IMR-90 (cell line): ENCODE measurements at regions not wholly inside any gene's neighbourhood (a gene's known extent, or its start where the extent isn't known, plus 50 kb on each side); places are given as distances from the start of the nearest gene placed in this dataset.

Experiments used
- ATAC-seq: fragments of 200-7000 bp; cut with Tn5 transposase; 2 replicates; pipeline ENCODE4 v1.9.1; 2020; ENCODE audit warnings: low read depth, mild to moderate bottlenecking, moderate library complexity
- BruUV-seq: library from RNA; stranded (reverse); fragments of 400-500 nt; replicated peaks from 2 replicates; lab custom pipeline; 2021; lab: Mats Ljungman, UMichigan
- CTCF ChIA-PET: fragments of 300-600 bp; formaldehyde crosslinking; extraction: SDS; loops from one replicate; lab custom pipeline; 2021; ENCODE audit warnings: antibody characterized with exemption; lab: Yijun Ruan, JAX
- POLR2A ChIA-PET: fragments of 300-600 bp; sonication (Branson Sonifier 250); formaldehyde crosslinking; loops from one replicate; lab custom pipeline; 2022; ENCODE audit warnings: antibody characterized with exemption; ENCODE audit not compliant: unreplicated experiment; lab: Charles Lee
- DNase-seq: peaks from one replicate; pipeline ENCODE4 v3.0.0; 2013
- H2AFZ ChIP-seq: replicated peaks from 2 replicates; pipeline ENCODE3; 2013; ENCODE audit warnings: low read length, mild to moderate bottlenecking; ENCODE audit not compliant: poor library complexity
- H2AK5ac ChIP-seq: 2 replicates; pipeline ENCODE4 v1.6.1; 2013; ENCODE audit warnings: low read depth, low read length, inconsistent platforms
- H2AK9ac ChIP-seq: replicated peaks from 2 replicates; pipeline ENCODE3; 2013; ENCODE audit warnings: mild to moderate bottlenecking, low read depth, low read length, moderate library complexity; ENCODE audit not compliant: poor library complexity
- H2BK120ac ChIP-seq: 2 replicates; pipeline ENCODE4 v1.6.1; 2013; ENCODE audit warnings: low read depth, low read length, inconsistent platforms
- H2BK15ac ChIP-seq: 3 replicates; pipeline ENCODE4 v1.6.1; 2013; ENCODE audit warnings: low read depth, low read length, inconsistent platforms
- H2BK20ac ChIP-seq: 2 replicates; pipeline ENCODE4 v1.6.1; 2013; ENCODE audit warnings: low read depth, mild to moderate bottlenecking, inconsistent platforms, low read length, moderate library complexity
- H2BK5ac ChIP-seq: 2 replicates; pipeline ENCODE4 v1.6.1; 2013; ENCODE audit warnings: mild to moderate bottlenecking, low read depth, low read length, inconsistent platforms; ENCODE audit not compliant: poor library complexity, severe bottlenecking
- H3K14ac ChIP-seq: replicated peaks from 2 replicates; pipeline ENCODE4 v1.6.1; 2013; ENCODE audit warnings: low read depth, low read length, inconsistent platforms
- H3K18ac ChIP-seq: 2 replicates; pipeline ENCODE4 v1.6.1; 2013; ENCODE audit warnings: low read depth, low read length, control low read depth
- H3K23ac ChIP-seq: 2 replicates; pipeline ENCODE4 v1.6.1; 2013; ENCODE audit warnings: low read depth, low read length, inconsistent platforms
- H3K27ac ChIP-seq: 2 replicates; pipeline ENCODE4 v1.5.1; 2013; ENCODE audit warnings: mild to moderate bottlenecking, control low read depth, low read length; ENCODE audit not compliant: insufficient read depth
- H3K27me3 ChIP-seq: 2 replicates; pipeline ENCODE4 v1.6.1; 2013; ENCODE audit warnings: low read length; ENCODE audit not compliant: control insufficient read depth, insufficient read depth
- H3K36me3 ChIP-seq: 2 replicates; pipeline ENCODE4 v1.6.1; 2013; ENCODE audit warnings: low read length, mixed read lengths; ENCODE audit not compliant: control insufficient read depth, insufficient read depth
- H3K4ac ChIP-seq: 2 replicates; pipeline ENCODE4 v1.6.1; 2013; ENCODE audit warnings: low read depth, low read length, inconsistent platforms
- H3K4me1 ChIP-seq: 2 replicates; pipeline ENCODE4 v1.6.1; 2013; ENCODE audit warnings: low read length, mixed read lengths; ENCODE audit not compliant: control insufficient read depth, insufficient read depth
- H3K4me2 ChIP-seq: 2 replicates; pipeline ENCODE4 v1.6.1; 2013; ENCODE audit warnings: low read depth, mild to moderate bottlenecking, control low read depth, low read length, moderate library complexity
- H3K4me3 ChIP-seq: 2 replicates; pipeline ENCODE4 v1.5.1; 2013; ENCODE audit warnings: low read depth, mild to moderate bottlenecking, control low read depth, low read length, moderate library complexity; ENCODE audit not compliant: insufficient read depth
- H3K56ac ChIP-seq: 2 replicates; pipeline ENCODE4 v1.6.1; 2013; ENCODE audit warnings: low read length, inconsistent platforms; ENCODE audit not compliant: insufficient read depth; ENCODE audit errors: extremely low read depth
- H3K79me1 ChIP-seq, 2 experiments: 2 replicates each; pipeline ENCODE4 v1.6.1; 2013; ENCODE audit warnings: low read length in 2 of 2, inconsistent platforms in 1 of 2, low read depth in 1 of 2
- H3K9ac ChIP-seq: 2 replicates; pipeline ENCODE4 v1.6.1; 2013; ENCODE audit warnings: low read depth, low read length, control low read depth
- H3K9me1 ChIP-seq: 2 replicates; pipeline ENCODE4 v1.6.1; 2013; ENCODE audit warnings: low read length, inconsistent platforms; ENCODE audit not compliant: insufficient read depth
- H3K9me3 ChIP-seq: 2 replicates; pipeline ENCODE4 v1.6.1; 2013; ENCODE audit warnings: low read length; ENCODE audit not compliant: control insufficient read depth, insufficient read depth
- H4K20me1 ChIP-seq: 2 replicates; pipeline ENCODE4 v1.6.1; 2013; ENCODE audit warnings: low read length, inconsistent platforms; ENCODE audit not compliant: insufficient read depth
- H4K5ac ChIP-seq: 2 replicates; pipeline ENCODE4 v1.6.1; 2013; ENCODE audit warnings: mild to moderate bottlenecking, low read depth, low read length, control low read depth
- H4K8ac ChIP-seq, 2 experiments: 2 replicates each; pipeline ENCODE4 v1.6.1; 2013; ENCODE audit warnings: low read depth in 2 of 2, low read length in 2 of 2, control low read depth in 1 of 2, inconsistent platforms in 1 of 2
- H4K91ac ChIP-seq: 2 replicates; pipeline ENCODE4 v1.6.1; 2013; ENCODE audit warnings: low read depth, low read length, inconsistent platforms; ENCODE audit not compliant: insufficient read depth
- CHD1 ChIP-seq: IDR thresholded peaks from 2 replicates; pipeline ENCODE4 v1.6.1; 2012; ENCODE audit warnings: low read depth, low read length, improper control_type of control experiment
- ELK1 ChIP-seq: fragments of 150-350 bp; IDR thresholded peaks from 2 replicates; pipeline ENCODE4 v1.6.1; 2016; ENCODE audit warnings: low read depth, mild to moderate bottlenecking, low read length, moderate library complexity, borderline replicate concordance
- FOS ChIP-seq: fragments of 150-350 bp; IDR thresholded peaks from 2 replicates; pipeline ENCODE4 v1.6.1; 2016; ENCODE audit warnings: low read depth, low read length
- MAZ ChIP-seq: IDR thresholded peaks from 2 replicates; pipeline ENCODE4 v1.6.1; 2012; ENCODE audit warnings: low read depth, mild to moderate bottlenecking, low read length, improper control_type of control experiment, moderate library complexity, borderline replicate concordance
- POLR2A ChIP-seq: IDR thresholded peaks from 2 replicates; pipeline ENCODE4 v1.6.1; 2012; ENCODE audit warnings: mild to moderate bottlenecking, low read depth, low read length
- RCOR1 ChIP-seq: IDR thresholded peaks from 2 replicates; pipeline ENCODE4 v1.6.1; 2012; ENCODE audit warnings: mild to moderate bottlenecking, low read length, improper control_type of control experiment; ENCODE audit not compliant: insufficient replicate concordance
- RFX5 ChIP-seq: IDR thresholded peaks from 2 replicates; pipeline ENCODE4 v1.8.0; 2012; ENCODE audit warnings: low read depth, mild to moderate bottlenecking, low read length, moderate library complexity
- SMC3 ChIP-seq: fragments of 150-350 bp; IDR thresholded peaks from 2 replicates; pipeline ENCODE4 v1.6.1; 2016; ENCODE audit warnings: low read depth, mild to moderate bottlenecking, antibody characterized with exemption, low read length, moderate library complexity
- WGBS, 2 experiments: methylation state at CpG; one replicate each; pipeline versions ENCODE4 v1.1.5 to v1.1.7; 2013; ENCODE audit warnings: missing lambda C conversion rate in 2 of 2; ENCODE audit not compliant: insufficient read length in 1 of 2; ENCODE audit errors: extremely low coverage in 2 of 2; 5-methylcytosine and 5-hydroxymethylcytosine counted together
- dilution Hi-C: fragments of 300-500 bp; cut with HindIII; formaldehyde crosslinking; loops from one replicate; pipeline ENCODE4 v1.14.3; 2018; ENCODE audit warnings: low sequenced_read_pairs; ENCODE audit not compliant: unreplicated experiment
- in situ Hi-C: fragments of 300-500 bp; cut with MboI; formaldehyde crosslinking; loops from 3 replicates; pipeline ENCODE4 v1.14.3; 2019; ENCODE audit warnings: low sequenced_read_pairs, inconsistent platforms, mixed read lengths
- intact Hi-C: fragments of 100-400 bp; cut with micrococcal nuclease; formaldehyde crosslinking; loops from 2 replicates; pipeline ENCODE4 v1.10.0; 2022

DNA sequence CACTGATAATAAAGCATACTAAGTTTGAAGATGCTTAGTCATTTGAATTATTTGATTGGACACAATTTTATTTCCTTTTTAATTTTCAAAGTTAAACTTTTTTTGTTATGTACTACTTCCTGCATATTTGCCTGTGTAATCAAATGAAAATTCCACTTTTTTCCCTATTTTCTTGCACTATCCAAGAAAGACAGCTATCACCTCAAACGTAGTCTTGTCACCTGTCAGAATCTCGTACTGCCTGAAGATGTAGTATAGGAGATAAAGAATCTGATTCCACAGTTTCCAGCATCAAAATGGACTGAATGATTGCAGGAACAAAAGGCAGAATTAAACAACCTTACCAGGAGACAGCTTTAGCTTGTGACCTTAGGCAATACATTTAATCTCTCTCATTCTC is 818.8 kb downstream of the MAT2B start:
- ChIA-PET POLR2A (no interaction called here), CTCF (no interaction called here)
- no CpG with 5 or more reads among the region's 2 CpGs for WGBS, 2 experiments
- H3K79me1 ChIP-seq, result no peaks in the 10 kb centered on the region
- H4K20me1 ChIP-seq, result no peaks in the 10 kb centered on the region
- H3K18ac ChIP-seq, result no peak overlapping the region
- no peak overlapping the region for H2AK5ac ChIP-seq
- no peak overlapping the region for H3K4me2 ChIP-seq
- intact Hi-C loops, result no loop called here
- no peak overlapping the region for H3K23ac ChIP-seq
- in situ Hi-C loops, result no loop called here
- H2AFZ ChIP-seq, result no peak overlapping the region
- H4K8ac ChIP-seq, result no peak overlapping the region
- no TSS peak for BruUV-seq
- no peaks in the 10 kb centered on the region for H3K27me3 ChIP-seq
- no peak overlapping the region for H2BK20ac ChIP-seq
- no peak overlapping the region for H2BK15ac ChIP-seq
- no peaks in the 10 kb centered on the region for H3K9me1 ChIP-seq
- H3K9me3 ChIP-seq, result peaks cover 3% of the 10 kb centered on the region; the same call in 1 of the 2 replicates
- H2AK9ac ChIP-seq, result no peak overlapping the region
- H3K9ac ChIP-seq, result no peak overlapping the region
- DNase-seq, result no peak
- no peak for ATAC-seq
- TF ChIP-seq MAZ (no peak), ELK1 (no peak), CHD1 (no peak), SMC3 (no peak), RFX5 (no peak), FOS (no peak), POLR2A (no peak), RCOR1 (no peak)
- no peak overlapping the region for H3K14ac ChIP-seq
- H4K5ac ChIP-seq, result no peak overlapping the region
- H3K27ac ChIP-seq, result no peak overlapping the region
- no peak overlapping the region for H2BK5ac ChIP-seq
- H3K4ac ChIP-seq, result no peak overlapping the region
- H3K4me3 ChIP-seq, result no peak overlapping the region
- dilution Hi-C loops, result no loop called here
- no peak overlapping the region for H4K91ac ChIP-seq
- no peak overlapping the region for H3K56ac ChIP-seq
- no peak overlapping the region for H2BK120ac ChIP-seq
- H3K36me3 ChIP-seq, result no peaks in the 10 kb centered on the region
- H3K4me1 ChIP-seq, result peaks cover under 1% of the 10 kb centered on the region; the same call in 1 of the 2 replicates
